Neutrophil (primary cell): ENCODE measurements at regions not wholly inside any gene's neighbourhood (a gene's known extent, or its start where the extent isn't known, plus 50 kb on each side); places are given as distances from the start of the nearest gene placed in this dataset.

Source experiments
- H3K27ac ChIP-seq: fragments of 200-600 bp; sonication (generic); 2 replicates; pipeline ENCODE4 v1.5.1; 2016; ENCODE audit warnings: mild to moderate bottlenecking, moderate library complexity
- H3K27me3 ChIP-seq: fragments of 200-600 bp; sonication (generic); 2 replicates; pipeline ENCODE4 v1.6.0; 2016; ENCODE audit warnings: mild to moderate bottlenecking
- H3K36me3 ChIP-seq: fragments of 200-600 bp; sonication (generic); 2 replicates; pipeline ENCODE4 v1.5.1; 2017
- H3K4me1 ChIP-seq, 2 experiments: fragments of 200-600 bp in 1 of 2; sonication (generic) in 1 of 2; 1 replicate in 1 of 2; 2 replicates in 1 of 2; pipeline versions ENCODE4 v1.5.1 to v1.6.1; 2013 to 2016; ENCODE audit warnings: low read depth in 1 of 2, low read length in 1 of 2, mild to moderate bottlenecking in 1 of 2, moderate library complexity in 1 of 2; ENCODE audit not compliant: control insufficient read depth in 1 of 2, insufficient read depth in 1 of 2
- H3K4me3 ChIP-seq, 2 experiments: fragments of 200-600 bp in 1 of 2; sonication (generic) in 1 of 2; 1 replicate in 1 of 2; 2 replicates in 1 of 2; pipeline ENCODE4 v1.5.1; 2013 to 2016; ENCODE audit warnings: low read depth in 1 of 2, low read length in 1 of 2, mild to moderate bottlenecking in 1 of 2, moderate library complexity in 1 of 2
- H3K9me3 ChIP-seq: fragments of 200-600 bp; sonication (generic); 2 replicates; pipeline ENCODE4 v1.5.1; 2016
- TF ChIP-seq, protein P1 (sequence below): fragments of 200-600 bp; sonication (generic); IDR thresholded peaks from 2 replicates; pipeline ENCODE4 v1.5.1; 2016; ENCODE audit warnings: antibody characterized with exemption

DNA sequence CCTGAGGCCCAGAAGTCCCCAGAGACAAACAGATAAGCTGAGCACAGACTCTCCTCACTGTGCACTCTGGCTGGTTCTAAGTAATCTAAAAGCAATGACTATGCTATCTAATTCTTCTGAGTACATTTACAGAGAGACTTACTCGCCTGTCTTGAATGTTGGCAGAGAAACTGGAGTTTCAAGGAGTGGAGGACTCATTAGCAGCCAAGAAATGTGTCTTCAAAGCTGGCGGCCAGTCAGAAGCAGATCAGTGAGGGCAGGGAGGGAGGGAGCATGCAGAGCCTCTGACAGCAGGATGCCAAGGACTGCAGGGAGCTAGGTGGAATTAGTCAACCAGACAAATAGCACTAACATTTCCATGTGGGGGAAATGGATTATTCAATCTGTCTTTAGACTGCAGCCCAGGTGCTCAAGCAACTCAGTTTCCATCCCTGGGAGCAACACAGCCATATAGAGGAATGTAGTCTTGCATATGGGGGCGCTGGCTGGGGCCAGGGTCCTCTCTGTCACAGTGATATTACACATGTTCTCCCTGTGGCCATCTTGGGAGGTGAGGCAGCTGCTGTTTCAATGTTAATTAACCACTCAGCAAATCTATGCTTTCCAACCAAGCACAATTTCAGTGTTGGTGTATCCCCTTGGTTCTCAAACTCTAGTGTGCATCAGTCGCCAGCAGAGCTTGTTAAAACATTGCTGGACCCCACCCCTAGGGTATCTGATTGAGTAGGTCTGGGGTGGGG is 97.9 kb downstream of the CCNA1 start:
- Histone ChIP-seq H3K4me1 (peaks cover 32 to 41% of the 10 kb centered on the region in 2 experiments), H3K27me3 (no peaks in the 10 kb centered on the region), H3K27ac (no peak overlapping the region), H3K4me3 (no peak overlapping the region), H3K36me3 (no peaks in the 10 kb centered on the region), H3K9me3 (no peaks in the 10 kb centered on the region)
- TF ChIP-seq, protein P1, sequence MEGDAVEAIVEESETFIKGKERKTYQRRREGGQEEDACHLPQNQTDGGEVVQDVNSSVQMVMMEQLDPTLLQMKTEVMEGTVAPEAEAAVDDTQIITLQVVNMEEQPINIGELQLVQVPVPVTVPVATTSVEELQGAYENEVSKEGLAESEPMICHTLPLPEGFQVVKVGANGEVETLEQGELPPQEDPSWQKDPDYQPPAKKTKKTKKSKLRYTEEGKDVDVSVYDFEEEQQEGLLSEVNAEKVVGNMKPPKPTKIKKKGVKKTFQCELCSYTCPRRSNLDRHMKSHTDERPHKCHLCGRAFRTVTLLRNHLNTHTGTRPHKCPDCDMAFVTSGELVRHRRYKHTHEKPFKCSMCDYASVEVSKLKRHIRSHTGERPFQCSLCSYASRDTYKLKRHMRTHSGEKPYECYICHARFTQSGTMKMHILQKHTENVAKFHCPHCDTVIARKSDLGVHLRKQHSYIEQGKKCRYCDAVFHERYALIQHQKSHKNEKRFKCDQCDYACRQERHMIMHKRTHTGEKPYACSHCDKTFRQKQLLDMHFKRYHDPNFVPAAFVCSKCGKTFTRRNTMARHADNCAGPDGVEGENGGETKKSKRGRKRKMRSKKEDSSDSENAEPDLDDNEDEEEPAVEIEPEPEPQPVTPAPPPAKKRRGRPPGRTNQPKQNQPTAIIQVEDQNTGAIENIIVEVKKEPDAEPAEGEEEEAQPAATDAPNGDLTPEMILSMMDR = no peak

DNA sequence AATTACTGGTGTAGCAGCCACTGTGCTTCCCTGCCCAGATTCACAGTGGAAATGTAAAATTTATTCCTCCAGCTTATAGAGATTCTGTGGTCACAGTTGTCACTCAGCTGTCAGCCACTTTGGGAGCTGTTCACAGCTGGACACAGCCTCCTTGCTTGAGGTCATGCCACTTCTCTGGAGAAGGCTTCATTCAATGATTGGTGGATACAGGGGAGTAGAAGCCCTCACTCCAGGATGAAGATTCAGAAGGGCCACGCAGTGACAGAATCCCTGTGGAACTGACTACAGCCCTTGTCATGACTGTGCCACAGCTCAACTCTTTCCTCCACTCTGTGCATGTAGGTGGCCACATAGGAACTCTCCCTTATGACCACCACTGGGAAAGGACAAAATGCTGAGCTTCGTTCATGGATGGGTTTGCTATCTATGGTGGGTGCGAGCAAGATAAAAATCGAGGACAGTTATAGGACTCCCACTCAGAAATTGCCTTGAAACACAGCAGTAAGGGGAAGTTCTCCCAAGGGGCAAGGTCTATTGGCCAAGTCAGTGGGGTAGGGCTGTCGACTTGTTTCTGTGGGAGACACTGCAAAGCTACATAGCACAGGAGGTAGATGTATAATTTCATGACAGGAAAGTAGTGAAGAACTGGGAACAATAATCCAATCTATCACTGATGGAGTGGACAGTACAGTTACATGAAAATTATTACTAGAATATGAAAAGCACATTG is 98.7 kb downstream of the CCNA1 start:
- TF ChIP-seq, protein P1 = no peak
- H3K27ac ChIP-seq = no peak overlapping the region
- H3K4me1 ChIP-seq = peaks cover 32 to 41% of the 10 kb centered on the region in 2 experiments

DNA sequence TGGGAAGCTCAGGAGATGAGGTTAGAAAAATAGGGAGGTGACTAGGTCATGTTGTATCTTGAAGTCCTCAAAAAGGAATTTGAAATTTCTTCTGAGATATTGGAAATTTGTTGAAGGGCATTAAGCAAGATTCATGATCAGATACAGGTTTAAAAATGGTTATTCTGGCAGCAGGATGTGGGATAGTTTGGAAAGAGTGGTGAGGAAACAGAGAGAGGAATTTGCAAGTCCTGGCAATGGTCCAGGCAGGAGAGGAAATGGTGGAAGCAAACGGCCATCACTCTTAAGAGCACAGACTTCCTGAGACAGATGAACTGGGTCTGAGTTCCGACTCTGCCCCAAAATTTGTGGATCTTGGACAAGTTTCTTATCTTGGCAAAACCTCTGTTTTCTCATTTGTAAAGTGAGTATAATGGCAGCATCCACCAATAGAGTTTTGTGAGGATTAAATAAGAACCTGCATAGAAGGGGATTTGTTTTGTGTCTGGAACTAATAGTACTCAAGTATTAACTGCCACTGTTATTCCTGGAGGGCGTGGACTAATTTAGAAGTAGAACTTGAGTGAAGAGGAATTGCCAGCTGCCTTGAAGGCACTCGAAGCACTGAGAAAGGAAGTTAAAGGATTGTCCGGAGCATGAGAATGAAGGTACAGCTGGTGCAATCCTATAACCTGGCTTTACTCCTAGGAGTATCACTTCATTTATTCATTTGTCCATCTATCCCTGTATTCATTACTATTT is 99.6 kb downstream of the CCNA1 start:
- Histone ChIP-seq H3K4me1 (peaks cover 32 to 41% of the 10 kb centered on the region in 2 experiments), H3K27me3 (no peaks in the 10 kb centered on the region), H3K36me3 (no peaks in the 10 kb centered on the region), H3K4me3 (no peak overlapping the region), H3K27ac (peak overlapping the region; percentile 16), H3K9me3 (no peaks in the 10 kb centered on the region)
- TF ChIP-seq, protein P1 = no peak

More for the DNA sequence above, 98.7 kb downstream of the CCNA1 start:
- Histone ChIP-seq H3K9me3 (no peaks in the 10 kb centered on the region), H3K4me3 (no peak overlapping the region), H3K36me3 (no peaks in the 10 kb centered on the region), H3K27me3 (no peaks in the 10 kb centered on the region)

DNA sequence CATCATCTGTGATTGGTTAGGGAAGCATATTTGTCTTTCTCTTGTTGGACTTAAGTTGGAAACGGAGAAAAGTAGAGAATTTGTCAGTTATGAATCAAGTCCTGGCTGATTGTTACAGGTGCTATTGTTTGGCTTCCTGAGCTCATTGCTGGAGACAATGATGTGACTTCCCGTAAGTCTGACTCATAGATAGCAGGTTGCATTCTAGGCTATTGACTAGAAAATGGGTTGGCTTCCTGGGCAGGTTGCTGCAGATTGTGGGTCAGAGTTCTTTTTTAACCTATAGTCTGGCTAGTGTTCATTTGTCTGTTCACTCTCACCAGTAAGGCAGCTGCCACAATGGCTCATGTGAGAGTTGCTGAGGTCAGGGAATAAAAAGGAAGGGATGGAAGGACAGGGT is 101.5 kb downstream of the CCNA1 start:
- H3K4me1 ChIP-seq = peaks cover 32 to 41% of the 10 kb centered on the region in 2 experiments
- H3K27me3 ChIP-seq = no peaks in the 10 kb centered on the region
- H3K36me3 ChIP-seq = no peaks in the 10 kb centered on the region
- no peak overlapping the region for H3K4me3 ChIP-seq
- H3K9me3 ChIP-seq = no peaks in the 10 kb centered on the region
- TF ChIP-seq, protein P1 = no peak
- H3K27ac ChIP-seq = peak overlapping the region; percentile 33

DNA sequence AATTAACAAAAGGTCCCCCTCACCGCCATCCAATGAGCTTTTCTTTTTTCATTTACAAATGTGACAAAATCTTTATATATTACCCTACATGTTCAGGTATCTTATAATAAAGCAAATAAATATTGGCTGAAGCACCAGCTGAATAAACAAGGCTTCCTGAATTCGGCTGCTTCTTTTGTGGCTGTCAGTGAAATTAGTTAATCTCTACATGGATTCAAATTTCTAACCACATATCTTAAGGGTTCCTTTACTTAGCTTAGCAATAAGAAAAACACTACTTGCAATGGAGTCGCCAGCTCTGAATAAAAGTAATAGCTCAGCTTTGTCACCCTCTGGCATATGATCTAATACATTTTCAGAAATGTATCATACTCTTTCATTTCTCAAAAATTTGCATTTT is 104.3 kb downstream of the CCNA1 start:
- no peak overlapping the region for H3K27ac ChIP-seq
- peaks cover 3% of the 10 kb centered on the region for H3K9me3 ChIP-seq
- H3K4me1 ChIP-seq = peaks cover 25 to 28% of the 10 kb centered on the region in 2 experiments
- no peaks in the 10 kb centered on the region for H3K36me3 ChIP-seq
- TF ChIP-seq, protein P1 = no peak
- H3K27me3 ChIP-seq = no peaks in the 10 kb centered on the region
- no peak overlapping the region for H3K4me3 ChIP-seq
